IPS DF 19.7 (cell line): ENCODE measurements at regions not wholly inside any gene's neighbourhood (a gene's known extent, or its start where the extent isn't known, plus 50 kb on each side); places are given as distances from the start of the nearest gene placed in this dataset.

ENCODE experiments used
- DNase-seq: peaks from one replicate; pipeline ENCODE4 v3.0.0-alpha.2; 2013; ENCODE audit warnings: low read depth, low spot score

- DNase-seq = no peak
Observed at GRCh38 chr15:61742591-61742990, 317.7 kb downstream of the VPS13C start.

DNA sequence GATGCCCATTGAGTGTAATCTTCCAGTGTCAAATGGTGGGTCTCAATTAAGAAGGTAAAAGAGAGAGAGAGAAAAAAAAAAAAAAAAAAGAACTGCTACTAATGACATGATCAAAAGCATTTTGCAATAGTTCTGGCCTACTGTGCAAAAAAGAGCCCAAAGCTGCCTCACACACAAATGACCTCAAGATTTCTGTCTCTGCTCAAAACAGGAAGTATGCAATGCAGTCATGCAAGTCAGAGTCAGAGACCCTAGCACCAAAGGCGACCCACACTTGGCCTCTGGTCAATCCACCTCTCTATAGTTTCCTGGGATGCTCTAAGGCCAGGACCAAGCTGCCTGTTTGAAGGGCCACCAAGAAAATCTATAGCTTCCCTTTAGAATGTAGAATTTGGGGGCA lies 323.5 kb downstream of the VPS13C start:
- DNase-seq = no peak

GRCh38 chr15:61731099-61731498 lies 329.1 kb downstream of the VPS13C start:
- DNase-seq = no peak

GRCh38 chr15:61729646-61730045 lies 330.6 kb downstream of the VPS13C start:
- DNase-seq = no peak

- no peak for DNase-seq
Observed at GRCh38 chr15:61726166-61726565, 334.1 kb downstream of the VPS13C start.

DNA sequence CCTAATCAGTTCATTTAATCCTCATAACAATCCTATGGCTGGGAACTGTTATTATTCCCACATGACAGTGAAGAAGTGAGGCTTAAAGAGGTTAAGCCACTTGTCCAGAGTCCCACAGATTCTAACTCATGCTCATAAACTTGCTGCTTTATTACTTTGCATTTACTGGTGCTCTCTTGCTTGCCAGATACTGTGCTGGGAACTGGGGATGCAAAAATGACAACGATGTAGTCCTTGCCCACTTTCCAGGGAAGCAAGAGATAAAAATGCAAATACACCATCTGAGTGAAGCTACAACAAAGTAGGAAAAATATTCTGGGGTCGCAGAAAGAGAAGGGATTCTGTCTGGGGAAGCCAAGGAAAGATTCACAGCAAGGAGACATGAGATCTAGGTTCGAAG lies 335.0 kb downstream of the VPS13C start:
- DNase-seq = no peak

DNA sequence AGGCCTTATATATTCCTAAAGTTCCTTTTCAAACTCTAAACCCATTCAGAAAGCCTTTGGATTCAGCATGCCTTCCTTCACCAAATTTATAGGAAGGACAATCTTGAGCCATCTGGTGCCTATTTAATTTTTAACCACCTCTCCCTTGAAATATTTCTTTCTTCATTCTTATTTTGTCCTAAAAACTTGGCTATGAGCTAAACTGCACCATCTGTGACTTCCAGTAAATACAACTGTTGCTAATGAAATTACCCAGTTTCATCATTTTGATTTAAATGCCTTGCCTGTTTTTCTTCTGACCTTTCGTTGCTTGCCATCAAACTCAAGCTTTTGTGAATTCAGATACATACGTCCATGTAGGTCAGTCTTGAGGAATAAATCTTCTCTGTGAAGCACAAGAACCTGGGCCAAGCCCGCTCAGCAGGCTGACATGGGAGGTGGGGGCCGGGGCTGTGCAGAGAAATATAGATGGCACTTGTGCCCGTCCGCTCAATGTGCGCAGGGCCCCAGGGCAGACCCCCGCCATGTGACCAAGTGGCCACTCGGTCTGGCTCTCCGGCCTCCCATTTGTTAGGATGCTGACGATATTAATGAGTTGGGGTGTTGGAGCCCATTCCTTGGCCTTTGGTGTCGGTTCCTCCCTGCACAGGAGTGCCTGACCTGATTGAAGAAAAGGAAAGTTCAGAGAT lies 335.9 kb downstream of the VPS13C start:
- DNase-seq = no peak

DNA sequence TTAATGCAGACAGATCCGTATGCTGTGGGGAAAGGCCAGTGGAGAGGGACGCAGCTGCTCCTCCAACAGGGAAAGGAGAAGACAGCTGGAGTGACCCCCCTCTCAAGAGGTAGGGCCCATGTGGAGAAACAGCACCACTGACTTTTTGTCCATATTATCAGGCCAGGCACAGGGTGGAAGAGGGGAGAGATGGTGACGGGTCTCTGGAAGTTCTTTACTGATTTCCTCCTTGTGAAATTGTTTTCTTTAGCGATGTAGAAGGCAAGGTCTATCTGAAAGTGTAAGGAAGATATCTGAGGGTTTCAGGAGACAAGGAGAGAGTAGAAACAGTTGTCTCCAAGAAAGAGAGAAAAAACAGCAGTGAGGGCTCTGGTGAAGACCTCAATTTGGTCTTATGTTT lies 338.8 kb downstream of the VPS13C start:
- no peak for DNase-seq

GRCh38 chr15:61720197-61720704 lies 340.0 kb downstream of the VPS13C start:
- DNase-seq = no peak

GRCh38 chr15:61715082-61715481 lies 345.2 kb downstream of the VPS13C start:
- no peak for DNase-seq

DNA sequence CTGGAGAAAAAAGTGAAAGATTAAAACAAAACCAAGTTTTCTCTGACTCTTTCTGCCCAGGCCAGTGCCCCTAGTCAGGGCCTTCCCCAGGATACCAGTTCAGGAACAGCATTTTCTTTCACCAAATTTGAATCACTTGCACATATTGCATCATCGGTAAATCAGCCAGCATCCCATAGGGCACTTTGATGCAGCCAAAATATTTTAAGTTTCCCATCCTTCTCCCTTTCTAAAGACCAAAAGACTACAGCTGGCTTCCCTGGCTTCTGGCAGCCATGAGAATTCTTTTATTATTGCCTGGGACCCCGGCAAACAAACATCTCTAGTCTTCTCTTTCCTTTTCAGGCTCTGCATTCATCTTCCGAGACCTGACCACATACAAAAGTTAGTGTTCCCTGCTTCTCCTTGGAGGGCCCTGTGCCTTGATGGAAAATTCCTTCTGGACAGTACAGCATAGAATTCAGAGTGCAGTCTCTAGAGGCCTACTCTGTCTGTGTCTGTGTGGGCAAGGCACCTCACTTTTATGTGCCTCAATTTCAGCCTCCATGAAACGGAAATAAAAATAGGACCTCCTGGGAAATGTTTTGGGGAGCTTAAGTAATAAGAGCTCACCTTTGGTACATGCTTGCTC lies 348.0 kb downstream of the VPS13C start:
- DNase-seq = no peak

DNA sequence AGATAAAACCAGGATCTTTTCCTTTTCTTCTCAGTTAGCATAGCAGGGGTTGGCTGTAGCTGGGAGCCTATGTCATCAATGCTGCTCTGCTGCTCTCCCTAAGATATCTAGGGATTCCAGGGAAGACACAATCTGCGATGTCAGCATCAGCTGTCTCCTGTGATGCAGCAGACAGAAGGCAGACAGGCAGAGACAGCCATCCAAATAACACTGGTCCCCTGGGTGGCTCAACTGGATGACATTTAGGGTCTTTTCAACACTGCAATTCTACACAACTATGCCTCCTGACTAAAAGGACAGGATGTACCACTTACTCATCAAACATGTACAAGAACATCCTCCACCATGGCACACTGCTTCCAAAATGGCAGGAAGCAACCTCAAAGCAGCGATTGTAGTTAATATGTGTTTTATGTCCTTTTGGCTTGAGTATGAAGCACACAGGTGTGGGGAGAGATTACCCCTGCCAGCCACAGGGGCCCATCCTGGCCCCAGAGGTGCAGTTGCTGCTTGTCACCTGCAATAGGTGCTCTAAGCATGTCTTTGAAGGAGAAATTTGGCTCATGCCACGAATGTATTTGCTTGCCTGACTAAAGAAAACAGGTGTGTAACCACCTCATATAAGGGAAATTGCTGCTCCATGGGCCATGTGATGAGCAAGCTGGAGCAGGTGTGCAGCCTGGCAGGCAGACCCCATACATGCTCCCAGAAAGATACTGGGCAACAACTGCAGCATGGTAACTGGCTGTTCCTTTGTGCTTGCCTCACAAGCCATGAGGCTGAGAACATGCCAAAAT lies 357.8 kb downstream of the VPS13C start:
- DNase-seq = peak; percentile 23

GRCh38 chr15:61701455-61701854 lies 358.8 kb downstream of the VPS13C start:
- DNase-seq = no peak

- no peak for DNase-seq
Observed at GRCh38 chr15:61700803-61701202, 359.4 kb downstream of the VPS13C start.

DNA sequence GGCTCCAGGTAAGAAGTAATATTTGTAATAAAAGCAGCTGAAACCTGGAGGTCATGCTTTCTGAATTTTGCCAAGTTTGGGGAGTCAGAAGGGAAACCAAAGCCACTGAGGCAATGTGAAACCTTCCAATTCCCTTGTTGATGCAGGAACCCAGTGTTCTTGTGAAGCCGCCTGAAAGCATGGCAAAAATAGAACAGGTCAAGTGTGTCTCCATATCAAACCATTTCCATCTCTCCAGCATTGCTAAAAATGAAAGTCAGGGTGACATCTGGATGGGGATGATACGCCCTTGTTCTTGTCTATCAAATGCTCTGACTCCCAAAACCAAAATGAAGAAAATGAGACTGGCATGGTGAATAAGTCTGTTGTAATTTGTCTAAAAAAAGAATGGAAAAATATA lies 362.5 kb downstream of the VPS13C start:
- no peak for DNase-seq

GRCh38 chr15:61689067-61689466 lies 371.2 kb downstream of the VPS13C start:
- no peak for DNase-seq

DNA sequence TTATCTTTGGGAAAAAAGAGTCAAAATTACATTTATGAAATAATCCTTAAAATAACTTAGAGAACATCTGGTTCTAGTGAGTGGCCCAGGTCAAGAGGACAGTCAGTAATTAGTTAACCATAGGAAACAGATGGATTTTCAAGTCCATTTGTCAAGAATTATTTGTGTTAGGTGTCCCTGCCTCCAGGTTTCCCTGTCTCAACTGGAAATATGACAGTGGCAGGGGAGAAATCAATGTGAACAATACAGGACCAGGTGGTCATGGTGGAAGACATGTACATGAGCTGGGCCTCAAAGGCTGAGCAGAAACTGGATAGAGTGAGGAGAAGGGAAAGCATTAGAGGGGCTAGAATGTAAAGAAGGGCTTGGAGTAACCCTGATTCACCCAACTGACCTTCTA lies 372.6 kb downstream of the VPS13C start:
- DNase-seq = no peak

DNA sequence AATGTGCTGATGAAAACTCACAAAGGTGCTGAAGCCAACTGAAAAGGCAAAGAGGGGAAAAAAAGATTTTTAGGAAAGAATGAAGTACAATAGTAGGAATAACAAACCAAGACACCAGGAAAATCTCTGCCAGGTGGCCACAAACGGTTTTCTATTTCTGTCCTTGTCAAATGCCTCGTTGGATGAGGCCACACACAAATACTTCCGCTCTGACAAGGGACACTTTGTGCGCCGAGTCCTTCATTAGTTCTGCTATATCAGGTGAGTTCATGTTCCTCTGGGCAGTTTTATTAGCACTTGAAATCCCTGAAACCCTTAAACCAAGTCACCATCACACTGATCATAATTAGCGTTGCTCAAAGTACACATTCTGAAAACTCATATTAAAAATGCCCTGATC lies 373.1 kb downstream of the VPS13C start:
- no peak for DNase-seq

- no peak for DNase-seq
Observed at GRCh38 chr15:61685971-61686370, 374.3 kb downstream of the VPS13C start.

DNA sequence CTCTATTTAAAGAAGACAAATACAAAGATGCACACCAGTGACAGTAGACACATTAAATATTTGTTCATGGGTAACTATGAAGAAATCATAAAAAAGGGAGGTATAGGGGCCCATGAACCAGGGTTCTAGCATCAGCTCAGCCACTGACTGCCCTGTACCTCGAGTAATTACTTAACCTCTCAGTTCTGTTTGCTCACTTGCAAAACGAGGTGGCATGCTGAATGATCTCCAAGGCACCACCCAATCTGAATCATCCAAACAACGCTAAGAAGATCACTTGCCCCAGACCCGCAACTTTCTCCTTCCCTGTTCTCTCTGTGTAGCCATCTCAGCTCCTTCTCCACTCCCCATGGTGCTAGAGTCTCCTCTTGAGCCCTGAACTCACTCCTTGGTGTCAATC lies 374.7 kb downstream of the VPS13C start:
- DNase-seq = no peak

DNA sequence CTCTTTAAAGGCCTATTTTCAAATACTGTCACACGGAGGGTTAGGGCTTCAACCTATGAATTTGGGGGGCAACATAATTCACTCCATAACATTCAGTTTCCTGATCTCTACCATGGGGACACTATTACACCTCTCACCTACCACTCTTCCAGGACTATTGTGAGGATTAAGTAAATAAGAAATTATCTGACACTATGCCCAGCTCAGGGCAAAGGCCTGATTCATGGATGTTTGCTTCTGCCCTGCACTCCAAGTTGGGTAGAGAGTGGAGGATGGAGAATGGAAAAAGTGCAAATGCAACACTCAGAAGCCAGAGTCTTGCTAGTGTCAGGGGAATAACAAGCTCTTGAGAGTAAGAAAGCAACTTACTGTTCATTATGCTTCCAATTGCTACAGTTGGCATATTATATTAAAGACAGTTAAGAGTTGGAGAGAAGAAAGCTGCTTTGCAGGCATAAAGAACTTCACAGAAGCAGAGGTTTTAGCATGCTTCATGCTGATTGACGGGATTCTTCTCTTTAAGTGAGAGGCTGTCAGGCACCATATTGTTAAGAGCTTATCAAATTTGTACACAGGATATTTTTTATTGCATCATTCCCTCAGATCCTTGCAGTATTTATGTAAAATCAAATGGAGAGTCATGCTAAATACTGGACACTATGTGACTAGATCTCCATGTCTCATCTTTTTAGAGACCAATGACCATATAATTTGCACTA lies 375.3 kb downstream of the VPS13C start:
- no peak for DNase-seq
